ENCODE measurements at regions not wholly inside any gene's neighbourhood (a gene's known extent, or its start where the extent isn't known, plus 50 kb on each side); places are given as distances from the start of the nearest gene placed in this dataset.

- DNase-seq (ENCODE audit: low read depth, low spot score) = no peak
Measured at GRCh38 chr1:13922466-13923110, 222.6 kb downstream of the PRDM2 start.

GRCh38 chr1:13926556-13926955 lies 226.6 kb downstream of the PRDM2 start:
- no peak for DNase-seq (ENCODE audit: low read depth, low spot score)

GRCh38 chr1:13927736-13928135 lies 227.7 kb downstream of the PRDM2 start:
- no peak for DNase-seq (ENCODE audit: low read depth, low spot score)

GRCh38 chr1:13929313-13929712 lies 229.3 kb downstream of the PRDM2 start:
- DNase-seq (ENCODE audit: low read depth, low spot score) = no peak

GRCh38 chr1:13930151-13930550 lies 230.2 kb downstream of the PRDM2 start:
- no peak for DNase-seq (ENCODE audit: low read depth, low spot score)

GRCh38 chr1:13931226-13931625 lies 231.2 kb downstream of the PRDM2 start:
- DNase-seq (ENCODE audit: low read depth, low spot score) = no peak

- DNase-seq (ENCODE audit: low read depth, low spot score) = no peak
Measured at GRCh38 chr1:13935336-13935735, 235.3 kb downstream of the PRDM2 start.

- DNase-seq (ENCODE audit: low read depth, low spot score) = no peak
Measured at GRCh38 chr1:13941315-13941714, 241.3 kb downstream of the PRDM2 start.

GRCh38 chr1:13943055-13943454 lies 243.1 kb downstream of the PRDM2 start:
- no peak for DNase-seq (ENCODE audit: low read depth, low spot score)

- no peak for DNase-seq (ENCODE audit: low read depth, low spot score)
Measured at GRCh38 chr1:13945856-13946255, 245.9 kb downstream of the PRDM2 start.

GRCh38 chr1:13947658-13948057 lies 247.7 kb downstream of the PRDM2 start:
- DNase-seq (ENCODE audit: low read depth, low spot score) = no peak

GRCh38 chr1:13948396-13948795 lies 248.4 kb downstream of the PRDM2 start:
- no peak for DNase-seq (ENCODE audit: low read depth, low spot score)

GRCh38 chr1:13948888-13949391 lies 249.0 kb downstream of the PRDM2 start:
- no peak for DNase-seq (ENCODE audit: low read depth, low spot score)

- no peak for DNase-seq (ENCODE audit: low read depth, low spot score)
Measured at GRCh38 chr1:13949546-13949945, 249.6 kb downstream of the PRDM2 start.

GRCh38 chr1:13950637-13951036 lies 250.6 kb downstream of the PRDM2 start:
- DNase-seq (ENCODE audit: low read depth, low spot score) = no peak

GRCh38 chr1:13951793-13952751 lies 252.1 kb downstream of the PRDM2 start:
- no peak for DNase-seq (ENCODE audit: low read depth, low spot score)

GRCh38 chr1:13952985-13953384 lies 253.0 kb downstream of the PRDM2 start:
- no peak for DNase-seq (ENCODE audit: low read depth, low spot score)

GRCh38 chr1:13956393-13956792 lies 256.4 kb downstream of the PRDM2 start:
- DNase-seq (ENCODE audit: low read depth, low spot score) = no peak

- DNase-seq (ENCODE audit: low read depth, low spot score) = peak; percentile 12
Measured at GRCh38 chr1:13960375-13960987, 260.5 kb downstream of the PRDM2 start.

GRCh38 chr1:13964768-13965167 lies 264.8 kb downstream of the PRDM2 start:
- no peak for DNase-seq (ENCODE audit: low read depth, low spot score)

GRCh38 chr1:13965770-13966398 lies 265.9 kb downstream of the PRDM2 start:
- no peak for DNase-seq (ENCODE audit: low read depth, low spot score)

GRCh38 chr1:13967707-13968106 lies 267.7 kb downstream of the PRDM2 start:
- no peak for DNase-seq (ENCODE audit: low read depth, low spot score)

Data from brain pericyte (primary cell).